ENCODE measurements at regions not wholly inside any gene's neighbourhood (a gene's known extent, or its start where the extent isn't known, plus 50 kb on each side); places are given as distances from the start of the nearest gene placed in this dataset.

GRCh38 chr12:94033101-94033500, 115.3 kb upstream of the PLXNC1 start:
- DNase-seq = no peak

GRCh38 chr12:94033784-94034183, 114.6 kb upstream of the PLXNC1 start:
- DNase-seq = no peak

- DNase-seq = no peak
These were observed 110.9 kb upstream of the PLXNC1 start for GRCh38 chr12:94037444-94037843.

GRCh38 chr12:94038605-94039004, 109.8 kb upstream of the PLXNC1 start:
- DNase-seq = no peak

- DNase-seq = no peak
These were observed 109.1 kb upstream of the PLXNC1 start for GRCh38 chr12:94039199-94039840.

- DNase-seq = no peak
These were observed 108.5 kb upstream of the PLXNC1 start for GRCh38 chr12:94039914-94040313.

- no peak for DNase-seq
These were observed 106.5 kb upstream of the PLXNC1 start for GRCh38 chr12:94041850-94042249.

GRCh38 chr12:94042321-94042720, 106.1 kb upstream of the PLXNC1 start:
- no peak for DNase-seq

GRCh38 chr12:94046626-94047410, 101.6 kb upstream of the PLXNC1 start:
- no peak for DNase-seq

- DNase-seq = no peak
These were observed 100.4 kb upstream of the PLXNC1 start for GRCh38 chr12:94047781-94048567.

- no peak for DNase-seq
These were observed 99.6 kb upstream of the PLXNC1 start for GRCh38 chr12:94048757-94049156.

- DNase-seq = no peak
These were observed 98.7 kb upstream of the PLXNC1 start for GRCh38 chr12:94049718-94050117.

GRCh38 chr12:94053676-94054075, 94.7 kb upstream of the PLXNC1 start:
- DNase-seq = no peak

- DNase-seq = no peak
These were observed 92.8 kb upstream of the PLXNC1 start for GRCh38 chr12:94055528-94055927.

GRCh38 chr12:94056419-94057158, 91.8 kb upstream of the PLXNC1 start:
- no peak for DNase-seq

- no peak for DNase-seq
These were observed 90.9 kb upstream of the PLXNC1 start for GRCh38 chr12:94057262-94058151.

GRCh38 chr12:94059394-94060368, 88.7 kb upstream of the PLXNC1 start:
- DNase-seq = peak; percentile 18

- no peak for DNase-seq
These were observed 86.2 kb upstream of the PLXNC1 start for GRCh38 chr12:94062194-94062593.

- no peak for DNase-seq
These were observed 85.4 kb upstream of the PLXNC1 start for GRCh38 chr12:94062796-94063635.

- DNase-seq = no peak
These were observed 77.9 kb upstream of the PLXNC1 start for GRCh38 chr12:94070520-94070919.

Data from NCI-H146 (cell line).